ENCODE measurements at regions not wholly inside any gene's neighbourhood (a gene's known extent, or its start where the extent isn't known, plus 50 kb on each side); places are given as distances from the start of the nearest gene placed in this dataset.

DNA sequence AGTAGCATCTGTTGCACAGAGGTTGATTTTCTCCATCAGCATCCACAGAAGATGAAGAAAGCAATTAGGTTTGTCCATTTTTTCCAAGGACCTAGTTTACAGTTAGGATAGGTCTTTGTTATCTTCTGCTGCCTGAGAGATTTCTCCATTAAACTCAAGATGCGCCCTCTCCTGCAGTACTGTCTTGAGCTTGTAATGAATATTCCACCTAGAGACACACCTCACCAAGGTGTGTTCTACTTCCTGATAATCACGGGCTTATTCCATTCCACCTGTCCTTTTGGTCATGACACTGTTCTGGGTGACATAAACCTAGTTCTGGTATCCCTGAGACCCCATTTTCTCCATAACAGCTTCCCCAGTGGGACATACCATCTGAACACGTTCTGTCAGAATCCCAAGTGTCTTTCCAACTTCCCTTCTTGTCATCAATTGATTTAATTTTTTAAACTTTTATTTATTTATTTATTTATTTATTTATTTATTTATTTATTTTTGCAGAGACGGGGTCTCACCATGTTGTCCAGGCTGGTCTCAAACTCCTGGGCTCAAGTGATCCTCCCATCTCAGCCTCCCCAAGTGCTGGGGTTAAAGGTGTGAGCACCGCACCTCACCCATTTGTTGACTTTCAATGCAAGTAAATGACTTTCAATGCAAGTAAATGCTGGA, 75.6 kb upstream of the HS3ST5 start:
- no peaks in the 10 kb centered on the region for H3K27me3 ChIP-seq (replicated peaks; ENCODE audit: control insufficient read depth, insufficient read depth, low read length)
- TF ChIP-seq, protein P1, sequence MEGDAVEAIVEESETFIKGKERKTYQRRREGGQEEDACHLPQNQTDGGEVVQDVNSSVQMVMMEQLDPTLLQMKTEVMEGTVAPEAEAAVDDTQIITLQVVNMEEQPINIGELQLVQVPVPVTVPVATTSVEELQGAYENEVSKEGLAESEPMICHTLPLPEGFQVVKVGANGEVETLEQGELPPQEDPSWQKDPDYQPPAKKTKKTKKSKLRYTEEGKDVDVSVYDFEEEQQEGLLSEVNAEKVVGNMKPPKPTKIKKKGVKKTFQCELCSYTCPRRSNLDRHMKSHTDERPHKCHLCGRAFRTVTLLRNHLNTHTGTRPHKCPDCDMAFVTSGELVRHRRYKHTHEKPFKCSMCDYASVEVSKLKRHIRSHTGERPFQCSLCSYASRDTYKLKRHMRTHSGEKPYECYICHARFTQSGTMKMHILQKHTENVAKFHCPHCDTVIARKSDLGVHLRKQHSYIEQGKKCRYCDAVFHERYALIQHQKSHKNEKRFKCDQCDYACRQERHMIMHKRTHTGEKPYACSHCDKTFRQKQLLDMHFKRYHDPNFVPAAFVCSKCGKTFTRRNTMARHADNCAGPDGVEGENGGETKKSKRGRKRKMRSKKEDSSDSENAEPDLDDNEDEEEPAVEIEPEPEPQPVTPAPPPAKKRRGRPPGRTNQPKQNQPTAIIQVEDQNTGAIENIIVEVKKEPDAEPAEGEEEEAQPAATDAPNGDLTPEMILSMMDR (IDR thresholded peaks at IDR 0.05; ENCODE audit: insufficient read depth, low read length, poor library complexity, severe bottlenecking): no peak
- no peak for DNase-seq (ENCODE audit: extremely low read depth, insufficient read length)

DNA sequence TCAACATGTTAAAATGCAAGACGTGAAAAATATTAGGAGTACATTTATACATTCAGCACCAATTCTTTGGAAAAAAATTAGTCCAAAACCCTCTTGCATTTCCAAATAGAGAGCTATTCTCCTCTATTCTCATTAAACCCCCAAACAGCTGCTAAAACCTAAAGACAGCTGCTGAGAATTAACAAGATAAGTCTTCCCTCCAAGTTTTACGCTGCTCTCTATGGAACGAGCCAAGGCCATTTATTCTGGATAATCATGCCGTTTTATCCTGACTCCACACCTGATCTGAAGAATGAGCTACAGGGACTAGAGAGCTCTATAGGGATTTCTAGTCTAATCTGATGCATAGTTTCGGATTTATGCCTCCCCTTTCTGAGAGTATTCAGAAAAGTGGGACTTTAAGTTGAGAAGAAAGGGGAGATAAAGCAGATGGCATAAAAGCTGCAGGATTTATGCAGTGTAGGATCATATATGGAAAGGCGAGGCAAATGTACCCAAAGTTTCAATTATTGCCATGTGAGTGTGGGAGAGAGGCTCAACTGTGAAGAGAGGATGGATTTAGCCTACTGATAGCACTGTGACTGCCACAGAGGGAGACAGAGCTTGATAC, 64.7 kb upstream of the HS3ST5 start:
- Histone ChIP-seq H3K36me3 (ENCODE audit: control insufficient read depth, insufficient read depth, low read length) (no peaks in the 10 kb centered on the region), H3K4me3 (replicated peaks; ENCODE audit: low read depth, low read length) (no peak overlapping the region), H3K27me3 (replicated peaks; ENCODE audit: control insufficient read depth, insufficient read depth, low read length) (no peaks in the 10 kb centered on the region)
- DNase-seq (ENCODE audit: extremely low read depth, insufficient read length): no peak
- TF ChIP-seq, protein P1 (IDR thresholded peaks at IDR 0.05; ENCODE audit: insufficient read depth, low read length, poor library complexity, severe bottlenecking): no peak

More for the DNA sequence above, 75.6 kb upstream of the HS3ST5 start:
- Histone ChIP-seq H3K36me3 (ENCODE audit: control insufficient read depth, insufficient read depth, low read length) (no peaks in the 10 kb centered on the region), H3K4me3 (replicated peaks; ENCODE audit: low read depth, low read length) (no peak overlapping the region)

DNA sequence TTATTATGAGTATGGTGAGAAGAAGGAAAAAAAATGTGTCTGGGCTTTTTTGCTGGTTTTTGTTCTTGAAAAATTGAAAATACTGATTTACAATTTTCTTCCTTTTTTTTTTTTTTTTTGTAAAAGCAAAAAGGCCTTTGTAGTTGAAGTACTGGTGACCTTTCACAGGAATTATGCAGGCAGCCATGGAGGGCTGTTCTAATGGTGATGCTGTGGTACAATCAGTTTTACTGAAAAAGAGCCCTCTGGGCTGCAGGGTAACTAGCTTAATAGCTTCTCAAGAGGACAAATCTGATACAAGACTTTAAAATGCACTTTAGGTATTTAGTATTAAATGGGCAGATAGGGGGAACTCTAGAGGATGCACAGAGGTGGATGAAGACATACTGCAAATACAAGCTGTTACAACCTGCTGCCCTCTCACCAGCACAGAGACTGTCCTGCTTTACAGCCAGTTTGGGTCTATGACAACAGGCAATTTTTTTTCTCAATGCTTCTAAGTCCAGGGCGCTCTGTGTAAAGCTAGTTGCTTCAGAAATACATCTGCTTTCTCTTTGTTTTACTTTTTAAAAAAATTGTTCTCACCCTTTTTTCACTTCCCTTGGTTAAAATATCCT, 61.6 kb upstream of the HS3ST5 start:
- no peak overlapping the region for H3K4me3 ChIP-seq (replicated peaks; ENCODE audit: low read depth, low read length)
- DNase-seq (ENCODE audit: extremely low read depth, insufficient read length): no peak
- no peaks in the 10 kb centered on the region for H3K36me3 ChIP-seq (ENCODE audit: control insufficient read depth, insufficient read depth, low read length)
- H3K27me3 ChIP-seq (replicated peaks; ENCODE audit: control insufficient read depth, insufficient read depth, low read length): no peaks in the 10 kb centered on the region
- TF ChIP-seq, protein P1 (IDR thresholded peaks at IDR 0.05; ENCODE audit: insufficient read depth, low read length, poor library complexity, severe bottlenecking): no peak

DNA sequence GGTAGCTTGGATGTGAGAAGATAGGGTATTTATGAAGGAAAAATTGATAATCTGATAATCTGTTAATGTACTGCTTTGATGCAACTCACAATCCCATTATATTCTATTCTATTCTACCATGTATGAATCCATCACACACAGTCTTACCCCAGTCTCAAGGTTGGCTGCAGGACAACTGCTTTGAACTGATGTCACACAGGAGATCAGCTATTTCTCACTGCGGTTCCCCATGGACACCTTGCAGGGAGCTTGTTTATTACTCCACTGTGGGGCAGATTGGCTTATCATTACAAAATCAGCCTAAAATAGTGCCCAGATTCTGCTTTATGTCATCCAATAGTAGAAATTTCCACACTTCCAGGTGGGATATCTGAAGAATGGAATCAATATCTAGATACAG, 61.0 kb upstream of the HS3ST5 start:
- H3K4me3 ChIP-seq (replicated peaks; ENCODE audit: low read depth, low read length): no peak overlapping the region
- H3K27me3 ChIP-seq (replicated peaks; ENCODE audit: control insufficient read depth, insufficient read depth, low read length): no peaks in the 10 kb centered on the region
- no peak for DNase-seq (ENCODE audit: extremely low read depth, insufficient read length)
- no peaks in the 10 kb centered on the region for H3K36me3 ChIP-seq (ENCODE audit: control insufficient read depth, insufficient read depth, low read length)
- TF ChIP-seq, protein P1 (IDR thresholded peaks at IDR 0.05; ENCODE audit: insufficient read depth, low read length, poor library complexity, severe bottlenecking): no peak

DNA sequence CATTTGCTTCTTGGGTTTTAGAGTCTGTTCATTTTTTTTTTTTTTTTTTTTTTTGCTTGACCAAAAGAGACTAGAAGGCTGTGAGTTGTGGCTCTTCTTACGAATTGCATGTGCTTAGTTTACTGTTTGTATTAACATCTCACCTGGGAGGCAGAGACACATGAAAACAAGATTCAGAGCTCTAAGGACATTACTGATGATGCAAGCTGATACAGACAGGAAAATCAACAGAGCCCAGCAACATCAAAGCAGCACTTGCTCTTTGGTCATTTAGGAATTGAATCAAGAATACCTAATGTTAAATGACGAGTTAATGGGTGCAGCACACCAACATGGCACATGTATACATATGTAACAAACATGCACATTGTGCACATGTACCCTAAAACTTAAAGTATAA, 55.7 kb upstream of the HS3ST5 start:
- Histone ChIP-seq H3K36me3 (ENCODE audit: control insufficient read depth, insufficient read depth, low read length) (no peaks in the 10 kb centered on the region), H3K27me3 (replicated peaks; ENCODE audit: control insufficient read depth, insufficient read depth, low read length) (no peaks in the 10 kb centered on the region), H3K4me3 (replicated peaks; ENCODE audit: low read depth, low read length) (no peak overlapping the region)
- TF ChIP-seq, protein P1 (IDR thresholded peaks at IDR 0.05; ENCODE audit: insufficient read depth, low read length, poor library complexity, severe bottlenecking): no peak
- DNase-seq (ENCODE audit: extremely low read depth, insufficient read length): no peak
